Common myeloid progenitor, CD34-positive (primary cell): ENCODE measurements at regions not wholly inside any gene's neighbourhood (a gene's known extent, or its start where the extent isn't known, plus 50 kb on each side); places are given as distances from the start of the nearest gene placed in this dataset.
"Not testable (repeated sequence)": the region's sequence is repeated elsewhere in the genome, so short reads cannot be mapped to it uniquely, and the experiment has no call there.

Source experiments
- CTCF ChIA-PET: fragments of 350-600 bp; sonication (Branson Sonifier 250); formaldehyde crosslinking; loops from one replicate; lab custom pipeline; 2021; ENCODE audit warnings: antibody characterized with exemption; lab: Charles Lee
- POLR2A ChIA-PET: fragments of 350-600 bp; sonication (Branson Sonifier 250); formaldehyde crosslinking; loops from one replicate; lab custom pipeline; 2021; ENCODE audit warnings: antibody characterized with exemption; lab: Charles Lee
- DNase-seq, 3 donors: peaks; one replicate each; pipeline versions ENCODE4 v3.0.0 to v3.0.0-alpha.2; 2013
- H3K27ac ChIP-seq, 2 experiments: 1 replicate in 1 of 2; 2 replicates in 1 of 2; pipeline ENCODE4 v1.7.0; 2013; ENCODE audit warnings: inconsistent platforms in 2 of 2, low read length in 2 of 2, mild to moderate bottlenecking in 2 of 2, low read depth in 1 of 2, moderate library complexity in 1 of 2; ENCODE audit not compliant: severe bottlenecking in 2 of 2, insufficient read depth in 1 of 2, poor library complexity in 1 of 2
- H3K27me3 ChIP-seq, 5 experiments: replicated peaks in 2 of 5; 1 replicate in 3 of 5; 2 replicates in 2 of 5; pipeline versions ENCODE4 v1.6.1 to v1.7.0; 2013; ENCODE audit warnings: low read length in 4 of 5, mild to moderate bottlenecking in 2 of 5, moderate library complexity in 2 of 5, inconsistent platforms in 1 of 5; ENCODE audit not compliant: insufficient read depth in 5 of 5, control insufficient read depth in 4 of 5
- H3K36me3 ChIP-seq, 4 experiments: 1 replicate in 2 of 4; 2 replicates in 2 of 4; pipeline versions ENCODE4 v1.6.1 to v1.7.0; 2013; ENCODE audit warnings: low read length in 3 of 4, control low read depth in 1 of 4, mild to moderate bottlenecking in 1 of 4; ENCODE audit not compliant: control insufficient read depth in 4 of 4, insufficient read depth in 4 of 4
- H3K4me1 ChIP-seq, 4 experiments: 1 replicate in 3 of 4; 2 replicates in 1 of 4; pipeline versions ENCODE4 v1.6.1 to v1.7.1; 2013; ENCODE audit warnings: low read length in 3 of 4, mild to moderate bottlenecking in 3 of 4, control low read depth in 1 of 4, inconsistent platforms in 1 of 4, moderate library complexity in 1 of 4; ENCODE audit not compliant: control insufficient read depth in 4 of 4, insufficient read depth in 4 of 4; ENCODE audit errors: control extremely low read depth in 1 of 4
- H3K4me3 ChIP-seq, 7 experiments: 1 replicate in 4 of 7; 2 replicates in 3 of 7; pipeline versions ENCODE4 v1.5.1 to v1.7.0; 2013; ENCODE audit warnings: mild to moderate bottlenecking in 7 of 7, low read length in 6 of 7, moderate library complexity in 6 of 7, inconsistent platforms in 2 of 7, low read depth in 2 of 7, control low read depth in 1 of 7; ENCODE audit not compliant: insufficient read depth in 4 of 7, control insufficient read depth in 1 of 7; ENCODE audit errors: extremely low read depth in 1 of 7
- H3K9me3 ChIP-seq, 5 experiments: 1 replicate in 4 of 5; 2 replicates in 1 of 5; pipeline versions ENCODE4 v1.6.1 to v1.7.1; 2013; ENCODE audit warnings: low read length in 4 of 5, mild to moderate bottlenecking in 2 of 5, inconsistent platforms in 1 of 5, low read depth in 1 of 5, moderate library complexity in 1 of 5; ENCODE audit not compliant: control insufficient read depth in 4 of 5, insufficient read depth in 2 of 5; ENCODE audit errors: control extremely low read depth in 1 of 5
- WGBS: methylation state at CpG from one replicate; pipeline ENCODE4 v1.1.5; 2013; ENCODE audit not compliant: insufficient coverage; 5-methylcytosine and 5-hydroxymethylcytosine counted together

GRCh38 chr5:85340790-85341189 is 956.1 kb upstream of the EDIL3 start:
- Histone ChIP-seq H3K27me3 (no peaks in the 10 kb centered on the region), H3K9me3 (no peaks in the 10 kb centered on the region), H3K4me1 (no peaks in the 10 kb centered on the region), H3K36me3 (no peaks in the 10 kb centered on the region), H3K4me3 (no peak overlapping the region), H3K27ac (no peak overlapping the region)
- CTCF ChIA-PET, result no interaction called here
- POLR2A ChIA-PET, result no interaction called here
- DNase-seq, result no peak

- Histone ChIP-seq H3K4me1 (no peaks in the 10 kb centered on the region), H3K27ac (no peak overlapping the region), H3K9me3 (no peaks in the 10 kb centered on the region), H3K36me3 (no peaks in the 10 kb centered on the region), H3K4me3 (no peak overlapping the region), H3K27me3 (no peaks in the 10 kb centered on the region)
- ChIA-PET POLR2A (no interaction called here), CTCF (no interaction called here)
- no peak for DNase-seq
- WGBS, result no CpG with 5 or more reads among the region's 2 CpGs
Measured at GRCh38 chr5:85345818-85346217, 961.1 kb upstream of the EDIL3 start.

- H3K9me3 ChIP-seq, result no peaks in the 10 kb centered on the region
- H3K27ac ChIP-seq, result no peak overlapping the region
- H3K36me3 ChIP-seq, result no peaks in the 10 kb centered on the region
- no peaks in the 10 kb centered on the region for H3K27me3 ChIP-seq
- H3K4me3 ChIP-seq, result no peak overlapping the region
- no peak for DNase-seq
- no peaks in the 10 kb centered on the region for H3K4me1 ChIP-seq
- CTCF ChIA-PET, result no interaction called here
- POLR2A ChIA-PET, result no interaction called here
- WGBS, result no CpG with 5 or more reads among the region's 1 CpG
Measured at GRCh38 chr5:85357309-85357708, 972.6 kb upstream of the EDIL3 start.

- WGBS, result 14% methylated on average over 1 of the region's 4 CpGs
- Histone ChIP-seq H3K36me3 (no peaks in the 10 kb centered on the region), H3K4me3 (no peak overlapping the region), H3K9me3 (no peaks in the 10 kb centered on the region), H3K4me1 (no peaks in the 10 kb centered on the region), H3K27ac (no peak overlapping the region), H3K27me3 (no peaks in the 10 kb centered on the region)
- no peak for DNase-seq
- ChIA-PET POLR2A (no interaction called here), CTCF (no interaction called here)
Measured at GRCh38 chr5:85375525-85375924, 990.8 kb upstream of the EDIL3 start.

GRCh38 chr5:85388770-85389169 is 1004.1 kb upstream of the EDIL3 start:
- POLR2A ChIA-PET, result no interaction called here
- WGBS, result no CpG with 5 or more reads among the region's 3 CpGs

GRCh38 chr5:85392309-85392708 is 1007.6 kb upstream of the EDIL3 start:
- H3K4me1 ChIP-seq, H3K27me3 ChIP-seq, H3K36me3 ChIP-seq, H3K27ac ChIP-seq, CTCF ChIA-PET, H3K9me3 ChIP-seq, H3K4me3 ChIP-seq, DNase-seq, POLR2A ChIA-PET: not testable (repeated sequence)
- WGBS, result 71% methylated on average over 4 of the region's 8 CpGs

More at GRCh38 chr5:85388770-85389169, 1004.1 kb upstream of the EDIL3 start:
- Histone ChIP-seq H3K27me3 (no peaks in the 10 kb centered on the region), H3K27ac (no peak overlapping the region), H3K36me3 (no peaks in the 10 kb centered on the region), H3K4me1 (no peaks in the 10 kb centered on the region), H3K9me3 (peaks cover 0 to 2% (median 0%) of the 10 kb centered on the region in 5 experiments), H3K4me3 (no peak overlapping the region)
- CTCF ChIA-PET, result no interaction called here
- DNase-seq, result no peak

- H3K9me3 ChIP-seq, result no peaks in the 10 kb centered on the region
- no peaks in the 10 kb centered on the region for H3K27me3 ChIP-seq
- H3K27ac ChIP-seq, result no peak overlapping the region
- no peak for DNase-seq
- H3K36me3 ChIP-seq, result no peaks in the 10 kb centered on the region
- ChIA-PET POLR2A (no interaction called here), CTCF (no interaction called here)
- WGBS, result no CpG with 5 or more reads among the region's 1 CpG
- H3K4me1 ChIP-seq, result no peaks in the 10 kb centered on the region
- H3K4me3 ChIP-seq, result no peak overlapping the region
Measured at GRCh38 chr5:85395526-85395925, 1010.8 kb upstream of the EDIL3 start.
